PC-9 (cell line): ENCODE measurements at regions not wholly inside any gene's neighbourhood (a gene's known extent, or its start where the extent isn't known, plus 50 kb on each side); places are given as distances from the start of the nearest gene placed in this dataset.

Source experiments
- BruUV-seq: library from RNA; stranded (reverse); fragments of 400-500 nt; replicated peaks from 2 replicates; lab custom pipeline; 2021; lab: Mats Ljungman, UMichigan
- CTCF ChIA-PET: fragments of 300-600 bp; sonication (Branson Sonifier 250); formaldehyde crosslinking; loops from one replicate; lab custom pipeline; 2022; ENCODE audit warnings: antibody characterized with exemption; lab: Charles Lee
- POLR2A ChIA-PET: fragments of 300-600 bp; sonication (Branson Sonifier 250); formaldehyde crosslinking; loops from one replicate; lab custom pipeline; 2022; ENCODE audit warnings: antibody characterized with exemption; ENCODE audit not compliant: unreplicated experiment; lab: Charles Lee
- DNase-seq, 2 experiments: peaks; one replicate each; pipeline versions ENCODE4 v3.0.0 to v3.0.0-alpha.2; 2015 to 2022; ENCODE audit warnings: mixed read lengths in 1 of 2
- H2AFZ ChIP-seq: fragments of 200-600 bp; sonication (generic); 2 replicates; pipeline ENCODE4 v1.8.1; 2017; ENCODE audit warnings: antibody characterized with exemption
- H3F3A ChIP-seq: fragments of 200-600 bp; sonication (generic); 2 replicates; pipeline ENCODE4 v1.8.1; 2017; ENCODE audit warnings: antibody characterized with exemption, mild to moderate bottlenecking, low read depth; ENCODE audit not compliant: insufficient read depth
- H3K27ac ChIP-seq: fragments of 200-600 bp; sonication (generic); 2 replicates; pipeline ENCODE4 v1.6.1; 2016; ENCODE audit warnings: mixed run types
- H3K27me3 ChIP-seq: fragments of 200-600 bp; sonication (generic); 2 replicates; pipeline ENCODE4 v1.6.1; 2016; ENCODE audit warnings: low read depth, mixed run types; ENCODE audit not compliant: insufficient read depth
- H3K36me3 ChIP-seq: fragments of 200-600 bp; sonication (generic); 2 replicates; pipeline ENCODE4 v1.6.1; 2016; ENCODE audit warnings: low read depth, mixed run types
- H3K4me1 ChIP-seq: fragments of 200-600 bp; sonication (generic); replicated peaks from 2 replicates; pipeline ENCODE4 v1.6.1; 2016; ENCODE audit warnings: mixed run types; ENCODE audit not compliant: insufficient read depth
- H3K4me2 ChIP-seq: fragments of 200-600 bp; sonication (generic); 2 replicates; pipeline ENCODE4 v1.6.1; 2017; ENCODE audit warnings: mixed run types
- H3K4me3 ChIP-seq: fragments of 200-600 bp; sonication (generic); 2 replicates; pipeline ENCODE4 v1.6.1; 2016; ENCODE audit warnings: mixed run types
- H3K79me2 ChIP-seq: fragments of 200-600 bp; sonication (generic); 2 replicates; pipeline ENCODE4 v1.6.1; 2017; ENCODE audit warnings: low read depth, mixed run types
- H3K9me2 ChIP-seq: fragments of 200-600 bp; sonication (generic); 2 replicates; pipeline ENCODE4 v1.8.1; 2017; ENCODE audit warnings: mild to moderate bottlenecking; ENCODE audit not compliant: insufficient read depth
- H3K9me3 ChIP-seq: fragments of 200-600 bp; sonication (generic); 2 replicates; pipeline ENCODE4 v1.8.1; 2016; ENCODE audit warnings: low read depth; ENCODE audit not compliant: insufficient read depth
- H4K20me1 ChIP-seq: fragments of 200-600 bp; sonication (generic); 2 replicates; pipeline ENCODE4 v1.8.1; 2017; ENCODE audit not compliant: insufficient read depth
- CTCF ChIP-seq: fragments of 200-600 bp; sonication (generic); conservative IDR thresholded peaks from 2 replicates; pipeline ENCODE4 v1.6.1; 2017; ENCODE audit warnings: mixed run types, antibody characterized with exemption, mild to moderate bottlenecking, moderate library complexity
- EZH2 ChIP-seq: fragments of 200-600 bp; sonication (generic); IDR thresholded peaks from 2 replicates; pipeline ENCODE4 v1.8.0; 2017; ENCODE audit warnings: antibody characterized with exemption, low read depth
- intact Hi-C: fragments of 100-400 bp; cut with micrococcal nuclease; formaldehyde crosslinking; loops from one replicate; pipeline ENCODE4 v1.10.0; 2022; ENCODE audit not compliant: unreplicated experiment

- Histone ChIP-seq H3F3A (no peaks in the 10 kb centered on the region), H3K79me2 (no peaks in the 10 kb centered on the region), H3K27me3 (no peaks in the 10 kb centered on the region), H3K27ac (no peak overlapping the region), H3K4me3 (no peak overlapping the region), H3K36me3 (no peaks in the 10 kb centered on the region), H3K9me3 (no peaks in the 10 kb centered on the region), H3K4me2 (no peak overlapping the region), H2AFZ (no peak overlapping the region), H4K20me1 (no peaks in the 10 kb centered on the region), H3K9me2 (no peaks in the 10 kb centered on the region), H3K4me1 (no peaks in the 10 kb centered on the region)
- BruUV-seq = no TSS peak
- intact Hi-C loops = no loop called here
- CTCF ChIA-PET = no interaction called here
- no peak for TF ChIP-seq CTCF
- no peak for TF ChIP-seq EZH2
- no peak for DNase-seq
- POLR2A ChIA-PET = no interaction called here
Measured at GRCh38 chr13:67827992-67828391, 597.9 kb upstream of the PCDH9 start.

GRCh38 chr13:67821606-67822005, 591.5 kb upstream of the PCDH9 start:
- H4K20me1 ChIP-seq = no peaks in the 10 kb centered on the region
- H3K36me3 ChIP-seq = no peaks in the 10 kb centered on the region
- no peaks in the 10 kb centered on the region for H3K27me3 ChIP-seq
- no peak overlapping the region for H2AFZ ChIP-seq
- no peak for TF ChIP-seq EZH2
- no peak for TF ChIP-seq CTCF
- no peak overlapping the region for H3K27ac ChIP-seq
- no peaks in the 10 kb centered on the region for H3K4me1 ChIP-seq
- no peak overlapping the region for H3K4me3 ChIP-seq
- no peaks in the 10 kb centered on the region for H3K79me2 ChIP-seq
- no peaks in the 10 kb centered on the region for H3K9me2 ChIP-seq
- BruUV-seq = no TSS peak
- CTCF ChIA-PET = no interaction called here
- intact Hi-C loops = no loop called here
- no peaks in the 10 kb centered on the region for H3F3A ChIP-seq
- DNase-seq = no peak
- POLR2A ChIA-PET = no interaction called here
- H3K9me3 ChIP-seq = no peaks in the 10 kb centered on the region
- no peak overlapping the region for H3K4me2 ChIP-seq

GRCh38 chr13:67806796-67807195, 576.7 kb upstream of the PCDH9 start:
- H3K4me3 ChIP-seq = no peak overlapping the region
- no peak for DNase-seq
- H2AFZ ChIP-seq = no peak overlapping the region
- no peak overlapping the region for H3K4me2 ChIP-seq
- no peaks in the 10 kb centered on the region for H3K79me2 ChIP-seq
- H3K9me3 ChIP-seq = no peaks in the 10 kb centered on the region
- no peaks in the 10 kb centered on the region for H3K4me1 ChIP-seq
- H3K36me3 ChIP-seq = no peaks in the 10 kb centered on the region
- H4K20me1 ChIP-seq = no peaks in the 10 kb centered on the region
- no peak overlapping the region for H3K27ac ChIP-seq
- H3K27me3 ChIP-seq = no peaks in the 10 kb centered on the region
- H3K9me2 ChIP-seq = no peaks in the 10 kb centered on the region
- ChIA-PET POLR2A (no interaction called here), CTCF (no interaction called here)
- TF ChIP-seq CTCF (no peak), EZH2 (no peak)
- no peaks in the 10 kb centered on the region for H3F3A ChIP-seq
- no TSS peak for BruUV-seq
- intact Hi-C loops = no loop called here
